ENCODE measurements at regions not wholly inside any gene's neighbourhood (a gene's known extent, or its start where the extent isn't known, plus 50 kb on each side); places are given as distances from the start of the nearest gene placed in this dataset.
A peak's percentile ranks its signal among the peaks of the same experiment; 100 is the strongest.

GRCh38 chr10:31099094-31099493 lies 67.4 kb upstream of the ZNF438 start:
- Histone ChIP-seq H4K20me1 (ENCODE audit: insufficient read depth, low read length) (no peaks in the 10 kb centered on the region), H3K27ac (ENCODE audit: extremely low read length, insufficient read depth, low read length) (no peak overlapping the region), H3K4me2 (ENCODE audit: low read depth, low read length) (no peak overlapping the region), H3K9ac (ENCODE audit: insufficient read depth, low read depth, low read length) (no peak overlapping the region), H3K27me3 (ENCODE audit: control insufficient read depth in 1 of 2, insufficient read depth in 2 of 2, low read length in 2 of 2) (peaks cover 0 to 15% of the 10 kb centered on the region in 2 experiments), H3K9me3 (ENCODE audit: low read length) (no peaks in the 10 kb centered on the region), H3K4me3 (replicated peaks in 1 of 3; ENCODE audit: insufficient read depth in 1 of 3, low read depth in 2 of 3, low read length in 3 of 3) (no peak overlapping the region), H3K36me3 (replicated peaks in 1 of 2; ENCODE audit: control insufficient read depth in 1 of 2, insufficient read depth in 2 of 2, low read length in 2 of 2) (no peaks in the 10 kb centered on the region), H3K4me1 (ENCODE audit: insufficient read depth, low read length) (no peaks in the 10 kb centered on the region), H2AFZ (ENCODE audit: low read length) (no peak overlapping the region), H3K79me2 (ENCODE audit: insufficient read depth, low read length) (no peaks in the 10 kb centered on the region)
- FAIRE-seq (no peak), DNase-seq (ENCODE audit: low spot score) (no peak), ATAC-seq (no peak)
- in situ Hi-C loops (cut with HindIII; ENCODE audit: extremely low pct_ligation_motif_present, low pct_unique_long_range_greater_than_20kb) (no loop called here), intact Hi-C loops (cut with micrococcal nuclease; ENCODE audit: unreplicated experiment) (no loop called here)
- POLR2A ChIA-PET, result no interaction called here
- 25% methylated on average over 10 of the region's 10 CpGs for WGBS (ENCODE audit: low lambda C conversion rate)
- TF ChIP-seq, protein P1, sequence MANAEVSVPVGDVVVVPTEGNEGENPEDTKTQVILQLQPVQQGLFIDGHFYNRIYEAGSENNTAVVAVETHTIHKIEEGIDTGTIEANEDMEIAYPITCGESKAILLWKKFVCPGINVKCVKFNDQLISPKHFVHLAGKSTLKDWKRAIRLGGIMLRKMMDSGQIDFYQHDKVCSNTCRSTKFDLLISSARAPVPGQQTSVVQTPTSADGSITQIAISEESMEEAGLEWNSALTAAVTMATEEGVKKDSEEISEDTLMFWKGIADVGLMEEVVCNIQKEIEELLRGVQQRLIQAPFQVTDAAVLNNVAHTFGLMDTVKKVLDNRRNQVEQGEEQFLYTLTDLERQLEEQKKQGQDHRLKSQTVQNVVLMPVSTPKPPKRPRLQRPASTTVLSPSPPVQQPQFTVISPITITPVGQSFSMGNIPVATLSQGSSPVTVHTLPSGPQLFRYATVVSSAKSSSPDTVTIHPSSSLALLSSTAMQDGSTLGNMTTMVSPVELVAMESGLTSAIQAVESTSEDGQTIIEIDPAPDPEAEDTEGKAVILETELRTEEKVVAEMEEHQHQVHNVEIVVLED (CRISPR knock-in tag; IDR thresholded peaks at IDR 0.05; ENCODE audit: borderline replicate concordance), result no peak
- TF ChIP-seq THAP11 (CRISPR knock-in tag; IDR thresholded peaks at IDR 0.05) (no peak), TSC22D2 (CRISPR knock-in tag; IDR thresholded peaks at IDR 0.05; ENCODE audit: borderline replicate concordance) (no peak)
- CTCF ChIA-PET (ENCODE audit: low intra/inter-chr PET ratio, low total read pairs), result no interaction called here
- BruUV-seq (replicated peaks), result no TSS peak

DNA sequence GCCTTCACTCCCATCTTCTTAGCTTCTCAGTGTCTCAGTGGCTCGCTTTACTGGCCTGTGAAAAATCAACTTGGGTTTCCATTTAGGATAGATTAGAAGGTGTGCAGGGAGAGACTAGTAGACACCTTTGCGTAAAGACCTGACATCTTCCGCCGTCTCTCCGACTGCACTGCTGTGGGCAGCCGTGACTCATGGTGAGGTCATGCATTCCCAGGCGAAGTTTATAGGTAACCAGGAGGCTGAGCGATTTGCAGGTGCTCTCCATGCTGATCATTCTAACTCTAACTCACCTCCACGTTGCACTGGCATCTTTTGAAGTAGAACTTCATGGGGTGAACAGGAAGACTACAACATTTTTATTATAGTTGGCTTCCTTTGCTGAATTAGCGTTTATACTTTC lies 68.0 kb upstream of the ZNF438 start:
- ChIA-PET CTCF (ENCODE audit: low intra/inter-chr PET ratio, low total read pairs) (no interaction called here), POLR2A (no interaction called here)
- Histone ChIP-seq H3K27me3 (ENCODE audit: control insufficient read depth in 1 of 2, insufficient read depth in 2 of 2, low read length in 2 of 2) (peaks cover 0 to 15% of the 10 kb centered on the region in 2 experiments), H3K27ac (ENCODE audit: extremely low read length, insufficient read depth, low read length) (no peak overlapping the region), H3K4me1 (ENCODE audit: insufficient read depth, low read length) (no peaks in the 10 kb centered on the region), H3K79me2 (ENCODE audit: insufficient read depth, low read length) (no peaks in the 10 kb centered on the region), H3K9me3 (ENCODE audit: low read length) (no peaks in the 10 kb centered on the region), H4K20me1 (ENCODE audit: insufficient read depth, low read length) (no peaks in the 10 kb centered on the region), H3K4me3 (replicated peaks in 1 of 3; ENCODE audit: insufficient read depth in 1 of 3, low read depth in 2 of 3, low read length in 3 of 3) (no peak overlapping the region), H3K9ac (ENCODE audit: insufficient read depth, low read depth, low read length) (no peak overlapping the region), H3K36me3 (replicated peaks in 1 of 2; ENCODE audit: control insufficient read depth in 1 of 2, insufficient read depth in 2 of 2, low read length in 2 of 2) (no peaks in the 10 kb centered on the region), H2AFZ (ENCODE audit: low read length) (no peak overlapping the region), H3K4me2 (ENCODE audit: low read depth, low read length) (no peak overlapping the region)
- intact Hi-C loops (cut with micrococcal nuclease; ENCODE audit: unreplicated experiment), result no loop called here
- no peak for FAIRE-seq
- DNase-seq (ENCODE audit: low spot score), result peak; percentile 6
- no peak for ATAC-seq
- 15% methylated on average over 10 of the region's 10 CpGs for WGBS (ENCODE audit: low lambda C conversion rate)
- BruUV-seq (replicated peaks), result no TSS peak
- TF ChIP-seq ZNF251 (CRISPR knock-in tag; IDR thresholded peaks at IDR 0.05), result no peak
- peak; percentile 72 for TF ChIP-seq FOSL2 (CRISPR knock-in tag; IDR thresholded peaks at IDR 0.05)
- in situ Hi-C loops (cut with HindIII; ENCODE audit: extremely low pct_ligation_motif_present, low pct_unique_long_range_greater_than_20kb), result no loop called here
